ENCODE measurements at regions not wholly inside any gene's neighbourhood (a gene's known extent, or its start where the extent isn't known, plus 50 kb on each side); places are given as distances from the start of the nearest gene placed in this dataset.

GRCh38 chr14:30332374-30332773 is 226.6 kb upstream of the G2E3 start:
- TF ChIP-seq JUND (IDR thresholded peaks at IDR 0.05): no peak
- TF ChIP-seq MXI1 (IDR thresholded peaks at IDR 0.05; ENCODE audit: low read depth, low read length): no peak
- no peak for TF ChIP-seq REST (IDR thresholded peaks at IDR 0.05; ENCODE audit: low read depth, low read length)
- no peak for TF ChIP-seq TCF12 (IDR thresholded peaks at IDR 0.05)
- no peak for TF ChIP-seq CHD2 (IDR thresholded peaks at IDR 0.05; ENCODE audit: low read length, partially characterized antibody)
- no peak for TF ChIP-seq CTCF (IDR thresholded peaks at IDR 0.05)
- TF ChIP-seq GABPA (IDR thresholded peaks at IDR 0.05; ENCODE audit: low read depth): no peak
- TF ChIP-seq NRF1 (IDR thresholded peaks at IDR 0.05; ENCODE audit: low read depth, low read length): no peak

Data from SK-N-SH (cell line).